Neutrophil (primary cell): ENCODE measurements at regions not wholly inside any gene's neighbourhood (a gene's known extent, or its start where the extent isn't known, plus 50 kb on each side); places are given as distances from the start of the nearest gene placed in this dataset.

Experiments used
- H3K27ac ChIP-seq: fragments of 200-600 bp; sonication (generic); 2 replicates; pipeline ENCODE4 v1.5.1; 2016; ENCODE audit warnings: mild to moderate bottlenecking, moderate library complexity
- H3K27me3 ChIP-seq: fragments of 200-600 bp; sonication (generic); 2 replicates; pipeline ENCODE4 v1.6.0; 2016; ENCODE audit warnings: mild to moderate bottlenecking
- H3K36me3 ChIP-seq: fragments of 200-600 bp; sonication (generic); 2 replicates; pipeline ENCODE4 v1.5.1; 2017
- H3K4me1 ChIP-seq, 2 experiments: fragments of 200-600 bp in 1 of 2; sonication (generic) in 1 of 2; 1 replicate in 1 of 2; 2 replicates in 1 of 2; pipeline versions ENCODE4 v1.5.1 to v1.6.1; 2013 to 2016; ENCODE audit warnings: low read depth in 1 of 2, low read length in 1 of 2, mild to moderate bottlenecking in 1 of 2, moderate library complexity in 1 of 2; ENCODE audit not compliant: control insufficient read depth in 1 of 2, insufficient read depth in 1 of 2
- H3K4me3 ChIP-seq, 2 experiments: fragments of 200-600 bp in 1 of 2; sonication (generic) in 1 of 2; 1 replicate in 1 of 2; 2 replicates in 1 of 2; pipeline ENCODE4 v1.5.1; 2013 to 2016; ENCODE audit warnings: low read depth in 1 of 2, low read length in 1 of 2, mild to moderate bottlenecking in 1 of 2, moderate library complexity in 1 of 2
- H3K9me3 ChIP-seq: fragments of 200-600 bp; sonication (generic); 2 replicates; pipeline ENCODE4 v1.5.1; 2016
- TF ChIP-seq, protein P1 (sequence below): fragments of 200-600 bp; sonication (generic); IDR thresholded peaks from 2 replicates; pipeline ENCODE4 v1.5.1; 2016; ENCODE audit warnings: antibody characterized with exemption

DNA sequence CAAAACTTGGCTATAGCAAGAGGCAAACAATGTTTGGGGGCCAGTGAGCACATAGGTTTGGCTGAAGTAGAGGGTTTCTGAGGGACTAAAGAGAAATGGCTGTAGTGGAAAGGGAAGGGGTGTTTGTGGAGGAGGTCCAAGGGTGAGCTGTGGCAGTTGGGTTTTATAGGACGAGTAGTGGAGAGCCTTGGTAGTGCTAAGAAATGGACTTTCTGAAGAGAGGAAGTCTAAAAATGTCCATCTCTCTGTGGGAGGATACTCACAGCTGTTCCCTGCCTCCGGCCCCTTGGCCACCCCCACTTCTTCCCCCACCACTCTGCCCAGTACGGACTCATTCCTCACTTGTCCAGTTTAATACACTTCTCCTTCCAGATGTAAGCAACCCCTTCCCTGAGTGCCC is 64.3 kb downstream of the ZNF22 start:
- Histone ChIP-seq H3K36me3 (no peaks in the 10 kb centered on the region), H3K27me3 (no peaks in the 10 kb centered on the region), H3K4me3 (no peak overlapping the region), H3K4me1 (no peaks in the 10 kb centered on the region), H3K27ac (no peak overlapping the region), H3K9me3 (no peaks in the 10 kb centered on the region)
- TF ChIP-seq, protein P1, sequence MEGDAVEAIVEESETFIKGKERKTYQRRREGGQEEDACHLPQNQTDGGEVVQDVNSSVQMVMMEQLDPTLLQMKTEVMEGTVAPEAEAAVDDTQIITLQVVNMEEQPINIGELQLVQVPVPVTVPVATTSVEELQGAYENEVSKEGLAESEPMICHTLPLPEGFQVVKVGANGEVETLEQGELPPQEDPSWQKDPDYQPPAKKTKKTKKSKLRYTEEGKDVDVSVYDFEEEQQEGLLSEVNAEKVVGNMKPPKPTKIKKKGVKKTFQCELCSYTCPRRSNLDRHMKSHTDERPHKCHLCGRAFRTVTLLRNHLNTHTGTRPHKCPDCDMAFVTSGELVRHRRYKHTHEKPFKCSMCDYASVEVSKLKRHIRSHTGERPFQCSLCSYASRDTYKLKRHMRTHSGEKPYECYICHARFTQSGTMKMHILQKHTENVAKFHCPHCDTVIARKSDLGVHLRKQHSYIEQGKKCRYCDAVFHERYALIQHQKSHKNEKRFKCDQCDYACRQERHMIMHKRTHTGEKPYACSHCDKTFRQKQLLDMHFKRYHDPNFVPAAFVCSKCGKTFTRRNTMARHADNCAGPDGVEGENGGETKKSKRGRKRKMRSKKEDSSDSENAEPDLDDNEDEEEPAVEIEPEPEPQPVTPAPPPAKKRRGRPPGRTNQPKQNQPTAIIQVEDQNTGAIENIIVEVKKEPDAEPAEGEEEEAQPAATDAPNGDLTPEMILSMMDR: no peak

DNA sequence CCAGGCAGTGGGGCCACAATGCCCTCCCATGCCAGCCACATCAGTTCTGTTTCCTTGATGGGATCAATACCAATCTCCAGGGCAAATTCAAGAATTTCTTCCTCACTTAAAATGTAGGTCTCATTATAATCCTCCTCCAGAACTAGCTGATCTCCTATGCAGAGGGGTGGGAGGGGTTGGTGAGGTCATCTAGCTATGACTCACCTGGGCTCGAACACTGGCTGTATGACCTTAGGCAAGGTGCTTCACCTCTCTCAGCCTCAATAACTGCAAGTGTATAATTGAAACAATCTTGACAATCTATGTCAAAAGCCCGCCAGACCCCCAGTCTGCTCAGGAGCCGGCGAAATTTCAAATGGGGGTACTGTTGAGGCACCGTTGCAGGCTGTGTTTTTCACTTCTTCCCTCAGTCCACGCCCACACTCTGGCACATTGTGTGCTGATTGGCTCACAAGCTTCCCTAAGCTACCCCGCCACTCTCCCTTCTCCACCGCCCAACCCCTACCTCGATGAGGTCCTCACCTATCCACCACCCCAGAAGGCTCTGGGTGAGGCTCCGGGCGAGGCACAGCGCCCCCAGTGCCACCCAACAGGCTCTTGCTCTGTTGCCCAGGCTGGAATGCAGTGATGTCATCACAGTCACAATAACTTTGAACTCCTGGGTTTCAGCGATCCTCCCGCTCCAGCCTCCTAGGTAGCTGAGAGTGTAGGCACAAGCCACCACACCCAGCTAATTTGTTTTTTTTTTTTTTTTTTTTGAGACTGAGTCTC is 70.5 kb downstream of the ZNF22 start:
- Histone ChIP-seq H3K27me3 (peaks cover 7% of the 10 kb centered on the region), H3K27ac (no peak overlapping the region), H3K4me1 (no peaks in the 10 kb centered on the region), H3K9me3 (no peaks in the 10 kb centered on the region), H3K36me3 (no peaks in the 10 kb centered on the region), H3K4me3 (no peak overlapping the region)
- TF ChIP-seq, protein P1: no peak

DNA sequence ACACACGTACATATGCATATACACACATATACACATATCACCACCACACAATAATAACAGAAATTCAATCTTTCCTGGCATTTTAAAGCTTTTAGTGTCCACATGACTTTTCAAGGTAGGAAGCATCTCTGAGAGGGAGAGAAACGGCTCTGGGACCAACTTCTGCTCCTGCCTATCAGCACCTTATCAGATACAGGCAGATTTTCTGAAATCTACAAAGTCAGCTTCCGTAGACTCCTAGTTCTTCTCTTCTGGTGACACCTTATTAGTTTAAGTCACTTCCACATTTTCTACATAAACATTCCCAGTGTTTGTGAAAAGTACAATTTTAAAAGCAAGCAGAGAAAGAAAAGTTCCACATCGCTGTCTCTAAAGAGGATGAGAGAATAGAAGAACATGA is 74.5 kb downstream of the ZNF22 start:
- no peaks in the 10 kb centered on the region for H3K36me3 ChIP-seq
- H3K9me3 ChIP-seq: no peaks in the 10 kb centered on the region
- H3K27ac ChIP-seq: no peak overlapping the region
- H3K27me3 ChIP-seq: peaks cover 23% of the 10 kb centered on the region
- H3K4me1 ChIP-seq: no peaks in the 10 kb centered on the region
- H3K4me3 ChIP-seq: no peak overlapping the region
- TF ChIP-seq, protein P1: no peak

DNA sequence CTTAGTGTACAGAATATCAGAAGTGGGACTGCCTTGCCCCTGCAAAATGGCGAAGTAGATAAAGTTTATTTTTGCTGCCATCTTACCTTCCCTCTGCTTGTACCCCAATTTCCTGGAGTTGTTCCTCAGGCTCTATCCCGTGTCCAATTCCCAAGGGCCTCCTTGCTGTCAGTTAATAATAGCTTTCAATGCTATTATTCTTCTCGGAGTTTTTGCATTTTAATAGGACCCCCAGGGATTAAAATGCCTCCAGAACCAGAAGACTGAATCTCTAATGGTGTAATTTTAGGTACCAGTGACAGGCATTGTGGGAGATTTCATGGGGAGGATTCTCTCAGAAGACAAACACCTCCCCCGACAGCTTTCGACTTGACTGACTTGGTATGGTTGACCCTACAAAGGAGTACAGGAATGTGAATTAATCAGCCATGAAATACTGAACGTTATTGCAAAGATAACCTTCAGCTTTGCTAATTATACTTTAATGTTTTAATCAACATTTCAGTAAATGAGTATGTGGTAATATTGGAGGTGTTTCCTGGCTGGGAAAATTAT is 75.2 kb downstream of the ZNF22 start:
- no peak overlapping the region for H3K4me3 ChIP-seq
- TF ChIP-seq, protein P1: no peak
- H3K9me3 ChIP-seq: no peaks in the 10 kb centered on the region
- no peak overlapping the region for H3K27ac ChIP-seq
- H3K27me3 ChIP-seq: peaks cover 23% of the 10 kb centered on the region
- no peaks in the 10 kb centered on the region for H3K4me1 ChIP-seq
- H3K36me3 ChIP-seq: no peaks in the 10 kb centered on the region

DNA sequence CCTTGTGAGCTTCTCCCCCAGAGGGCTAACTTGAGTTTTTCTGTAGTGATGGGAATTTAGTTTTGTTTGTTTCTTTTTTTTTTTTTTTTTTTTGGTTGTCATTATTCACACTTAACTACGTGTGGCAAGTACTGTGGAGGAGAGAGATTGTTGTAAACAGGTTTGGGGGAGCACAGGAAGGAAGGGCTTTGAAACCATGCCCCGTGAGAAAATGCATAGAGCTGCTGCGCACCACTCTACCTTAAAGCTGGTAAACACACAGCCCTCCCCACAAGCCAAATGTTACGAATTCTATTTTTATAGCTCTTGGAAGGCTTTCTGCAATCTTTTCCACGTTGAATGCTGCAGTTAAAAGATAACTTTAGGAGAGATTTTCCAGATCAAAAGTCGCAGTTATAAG is 76.2 kb downstream of the ZNF22 start:
- TF ChIP-seq, protein P1: no peak
- H3K4me3 ChIP-seq: no peak overlapping the region
- H3K27me3 ChIP-seq: peaks cover 23% of the 10 kb centered on the region
- no peaks in the 10 kb centered on the region for H3K9me3 ChIP-seq
- no peaks in the 10 kb centered on the region for H3K4me1 ChIP-seq
- no peaks in the 10 kb centered on the region for H3K36me3 ChIP-seq
- no peak overlapping the region for H3K27ac ChIP-seq
